ENCODE measurements at regions not wholly inside any gene's neighbourhood (a gene's known extent, or its start where the extent isn't known, plus 50 kb on each side); places are given as distances from the start of the nearest gene placed in this dataset.

GRCh38 chr2:42938671-42939370 is 146.4 kb upstream of the HAAO start:
- H3K27me3 ChIP-seq (ENCODE audit: control insufficient read depth, insufficient read depth, low read length), result no peaks in the 10 kb centered on the region
- H3K36me3 ChIP-seq (ENCODE audit: control insufficient read depth, insufficient read depth, low read length), result no peaks in the 10 kb centered on the region
- no peak for TF ChIP-seq CTCF (IDR thresholded peaks at IDR 0.05; ENCODE audit: insufficient read depth, low read length, poor library complexity, severe bottlenecking)
- DNase-seq (ENCODE audit: low read depth), result no peak
- no peak overlapping the region for H3K4me3 ChIP-seq (ENCODE audit: low read depth, low read length)

GRCh38 chr2:42937171-42937875 is 144.9 kb upstream of the HAAO start:
- no peak for DNase-seq (ENCODE audit: low read depth)
- Histone ChIP-seq H3K27me3 (ENCODE audit: control insufficient read depth, insufficient read depth, low read length) (no peaks in the 10 kb centered on the region), H3K36me3 (ENCODE audit: control insufficient read depth, insufficient read depth, low read length) (no peaks in the 10 kb centered on the region), H3K4me3 (ENCODE audit: low read depth, low read length) (no peak overlapping the region)
- no peak for TF ChIP-seq CTCF (IDR thresholded peaks at IDR 0.05; ENCODE audit: insufficient read depth, low read length, poor library complexity, severe bottlenecking)

- no peak overlapping the region for H3K4me3 ChIP-seq (ENCODE audit: low read depth, low read length)
- TF ChIP-seq CTCF (IDR thresholded peaks at IDR 0.05; ENCODE audit: insufficient read depth, low read length, poor library complexity, severe bottlenecking), result no peak
- H3K36me3 ChIP-seq (ENCODE audit: control insufficient read depth, insufficient read depth, low read length), result no peaks in the 10 kb centered on the region
- no peaks in the 10 kb centered on the region for H3K27me3 ChIP-seq (ENCODE audit: control insufficient read depth, insufficient read depth, low read length)
- DNase-seq (ENCODE audit: low read depth), result no peak
Measured at GRCh38 chr2:42935692-42936671, 143.6 kb upstream of the HAAO start.

- Histone ChIP-seq H3K4me3 (ENCODE audit: low read depth, low read length) (no peak overlapping the region), H3K36me3 (ENCODE audit: control insufficient read depth, insufficient read depth, low read length) (no peaks in the 10 kb centered on the region), H3K27me3 (ENCODE audit: control insufficient read depth, insufficient read depth, low read length) (no peaks in the 10 kb centered on the region)
- TF ChIP-seq CTCF (IDR thresholded peaks at IDR 0.05; ENCODE audit: insufficient read depth, low read length, poor library complexity, severe bottlenecking), result no peak
- DNase-seq (ENCODE audit: low read depth), result no peak
Measured at GRCh38 chr2:42934580-42935186, 142.3 kb upstream of the HAAO start.

- DNase-seq (ENCODE audit: low read depth), result no peak
Measured at GRCh38 chr2:42933824-42934254, 141.5 kb upstream of the HAAO start.

More at GRCh38 chr2:42933824-42934254, 141.5 kb upstream of the HAAO start:
- Histone ChIP-seq H3K27me3 (ENCODE audit: control insufficient read depth, insufficient read depth, low read length) (no peaks in the 10 kb centered on the region), H3K36me3 (ENCODE audit: control insufficient read depth, insufficient read depth, low read length) (no peaks in the 10 kb centered on the region), H3K4me3 (ENCODE audit: low read depth, low read length) (no peak overlapping the region)
- no peak for TF ChIP-seq CTCF (IDR thresholded peaks at IDR 0.05; ENCODE audit: insufficient read depth, low read length, poor library complexity, severe bottlenecking)
